Liver (tissue), 3 donors: ENCODE measurements at regions not wholly inside any gene's neighbourhood (a gene's known extent, or its start where the extent isn't known, plus 50 kb on each side); places are given as distances from the start of the nearest gene placed in this dataset.

Experiments
- GABPA ChIP-seq, 2 donors: IDR thresholded peaks in 1 of 2; conservative IDR thresholded peaks in 1 of 2; 2 replicates each; pipeline ENCODE4 v1.6.1; 2016; ENCODE audit warnings: antibody characterized with exemption in 2 of 2, mild to moderate bottlenecking in 1 of 2, moderate library complexity in 1 of 2
- TAF1 ChIP-seq: conservative IDR thresholded peaks from 2 replicates; pipeline ENCODE4 v1.6.1; 2016; ENCODE audit warnings: antibody characterized with exemption, mild to moderate bottlenecking
- TF ChIP-seq, protein P1 (sequence below): IDR thresholded peaks from 2 replicates; pipeline ENCODE4 v1.6.1; 2016; ENCODE audit warnings: antibody characterized with exemption, mild to moderate bottlenecking
- TF ChIP-seq, protein P2 (sequence below): fragments of 150-350 bp; IDR thresholded peaks from 2 replicates; pipeline ENCODE4 v1.5.1; 2017; ENCODE audit warnings: improper control_type of control experiment, low read depth, low read length; ENCODE audit not compliant: missing input control
- donor health status: healthy.
- donor health status: healthy.

DNA sequence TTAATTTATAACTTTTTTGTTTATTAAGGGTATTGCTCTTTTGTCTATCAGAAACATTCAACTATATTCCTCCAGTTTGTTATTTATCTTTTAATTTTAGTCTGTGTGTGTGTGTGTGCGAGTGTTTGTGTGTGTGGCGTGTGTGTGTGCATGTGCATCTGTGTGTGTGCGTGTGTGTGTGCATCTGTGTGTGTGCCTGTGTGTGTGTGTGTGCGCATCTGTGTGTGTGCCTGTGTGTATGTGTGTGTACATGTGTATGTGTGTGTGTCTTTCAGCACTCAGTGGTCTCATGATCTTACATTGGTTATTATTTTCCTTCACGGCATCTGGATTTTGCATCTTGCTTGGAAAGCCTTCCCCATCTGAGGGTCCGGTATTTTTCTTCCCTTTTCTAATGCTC lies 281.1 kb upstream of the RTL1 start:
- TF ChIP-seq GABPA (IDR thresholded peaks at IDR 0.05 in 1 of 2, conservative IDR thresholded peaks at IDR 0.05 in 1 of 2): no peak
- TF ChIP-seq, protein P1, sequence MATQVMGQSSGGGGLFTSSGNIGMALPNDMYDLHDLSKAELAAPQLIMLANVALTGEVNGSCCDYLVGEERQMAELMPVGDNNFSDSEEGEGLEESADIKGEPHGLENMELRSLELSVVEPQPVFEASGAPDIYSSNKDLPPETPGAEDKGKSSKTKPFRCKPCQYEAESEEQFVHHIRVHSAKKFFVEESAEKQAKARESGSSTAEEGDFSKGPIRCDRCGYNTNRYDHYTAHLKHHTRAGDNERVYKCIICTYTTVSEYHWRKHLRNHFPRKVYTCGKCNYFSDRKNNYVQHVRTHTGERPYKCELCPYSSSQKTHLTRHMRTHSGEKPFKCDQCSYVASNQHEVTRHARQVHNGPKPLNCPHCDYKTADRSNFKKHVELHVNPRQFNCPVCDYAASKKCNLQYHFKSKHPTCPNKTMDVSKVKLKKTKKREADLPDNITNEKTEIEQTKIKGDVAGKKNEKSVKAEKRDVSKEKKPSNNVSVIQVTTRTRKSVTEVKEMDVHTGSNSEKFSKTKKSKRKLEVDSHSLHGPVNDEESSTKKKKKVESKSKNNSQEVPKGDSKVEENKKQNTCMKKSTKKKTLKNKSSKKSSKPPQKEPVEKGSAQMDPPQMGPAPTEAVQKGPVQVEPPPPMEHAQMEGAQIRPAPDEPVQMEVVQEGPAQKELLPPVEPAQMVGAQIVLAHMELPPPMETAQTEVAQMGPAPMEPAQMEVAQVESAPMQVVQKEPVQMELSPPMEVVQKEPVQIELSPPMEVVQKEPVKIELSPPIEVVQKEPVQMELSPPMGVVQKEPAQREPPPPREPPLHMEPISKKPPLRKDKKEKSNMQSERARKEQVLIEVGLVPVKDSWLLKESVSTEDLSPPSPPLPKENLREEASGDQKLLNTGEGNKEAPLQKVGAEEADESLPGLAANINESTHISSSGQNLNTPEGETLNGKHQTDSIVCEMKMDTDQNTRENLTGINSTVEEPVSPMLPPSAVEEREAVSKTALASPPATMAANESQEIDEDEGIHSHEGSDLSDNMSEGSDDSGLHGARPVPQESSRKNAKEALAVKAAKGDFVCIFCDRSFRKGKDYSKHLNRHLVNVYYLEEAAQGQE: no peak
- TF ChIP-seq, protein P2, sequence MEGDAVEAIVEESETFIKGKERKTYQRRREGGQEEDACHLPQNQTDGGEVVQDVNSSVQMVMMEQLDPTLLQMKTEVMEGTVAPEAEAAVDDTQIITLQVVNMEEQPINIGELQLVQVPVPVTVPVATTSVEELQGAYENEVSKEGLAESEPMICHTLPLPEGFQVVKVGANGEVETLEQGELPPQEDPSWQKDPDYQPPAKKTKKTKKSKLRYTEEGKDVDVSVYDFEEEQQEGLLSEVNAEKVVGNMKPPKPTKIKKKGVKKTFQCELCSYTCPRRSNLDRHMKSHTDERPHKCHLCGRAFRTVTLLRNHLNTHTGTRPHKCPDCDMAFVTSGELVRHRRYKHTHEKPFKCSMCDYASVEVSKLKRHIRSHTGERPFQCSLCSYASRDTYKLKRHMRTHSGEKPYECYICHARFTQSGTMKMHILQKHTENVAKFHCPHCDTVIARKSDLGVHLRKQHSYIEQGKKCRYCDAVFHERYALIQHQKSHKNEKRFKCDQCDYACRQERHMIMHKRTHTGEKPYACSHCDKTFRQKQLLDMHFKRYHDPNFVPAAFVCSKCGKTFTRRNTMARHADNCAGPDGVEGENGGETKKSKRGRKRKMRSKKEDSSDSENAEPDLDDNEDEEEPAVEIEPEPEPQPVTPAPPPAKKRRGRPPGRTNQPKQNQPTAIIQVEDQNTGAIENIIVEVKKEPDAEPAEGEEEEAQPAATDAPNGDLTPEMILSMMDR: no peak
- no peak for TF ChIP-seq TAF1
